ENCODE measurements at regions not wholly inside any gene's neighbourhood (a gene's known extent, or its start where the extent isn't known, plus 50 kb on each side); places are given as distances from the start of the nearest gene placed in this dataset.

DNA sequence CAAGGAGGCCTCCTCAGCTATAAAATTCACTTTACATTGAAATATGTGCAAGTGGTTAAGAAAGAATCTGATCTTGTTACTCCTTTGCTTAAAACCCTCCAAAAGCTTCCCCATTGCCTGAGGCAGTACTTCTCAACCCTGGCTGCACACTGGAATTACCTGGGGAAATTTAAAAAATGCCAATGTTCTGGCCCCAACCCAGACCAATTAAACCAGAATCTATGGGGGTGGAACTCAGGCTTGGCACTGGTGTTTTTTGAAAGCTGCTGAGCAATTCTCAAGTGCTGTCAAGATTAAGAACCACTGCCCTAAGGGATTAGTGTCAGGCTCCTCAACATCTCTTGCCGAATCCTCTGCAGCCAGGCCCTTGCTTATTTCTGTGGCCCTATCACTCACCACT is 269.6 kb downstream of the ELAVL2 start:
- Histone ChIP-seq H4K91ac (ENCODE audit: low read depth, low read length, poor library complexity) (no peak overlapping the region), H3K9ac (ENCODE audit: low read depth, low read length, poor library complexity) (no peak overlapping the region), H3K18ac (ENCODE audit: low read length) (no peak overlapping the region), H3K36me3 (replicated peaks in 1 of 2; ENCODE audit: control insufficient read depth in 2 of 2, insufficient read depth in 2 of 2, low read length in 2 of 2) (no peaks in the 10 kb centered on the region), H4K8ac (ENCODE audit: low read depth, low read length) (no peak overlapping the region), H3K14ac (ENCODE audit: low read length) (no peak overlapping the region), H2BK12ac (ENCODE audit: low read length) (no peak overlapping the region), H2AK5ac (ENCODE audit: low read depth, low read length) (no peak overlapping the region), H3K79me1 (ENCODE audit: low read depth, low read length) (no peaks in the 10 kb centered on the region), H3K23ac (ENCODE audit: low read depth, low read length, poor library complexity) (no peak overlapping the region), H3K27ac (replicated peaks; ENCODE audit: low read length) (no peak overlapping the region), H3K4me1 (ENCODE audit: control insufficient read depth in 2 of 2, insufficient read depth in 1 of 2, low read depth in 1 of 2, low read length in 2 of 2) (peaks cover 7 to 13% of the 10 kb centered on the region in 2 donors), H2BK5ac (ENCODE audit: low read length) (no peak overlapping the region), H3K4me3 (ENCODE audit: low read length in 2 of 2) (no peak overlapping the region), H3K4me2 (ENCODE audit: insufficient read depth, low read length, poor library complexity, severe bottlenecking) (no peak overlapping the region), H2BK120ac (ENCODE audit: low read depth, low read length) (no peak overlapping the region), H3K9me3 (replicated peaks in 1 of 2; ENCODE audit: control insufficient read depth in 2 of 2, insufficient read depth in 1 of 2, low read depth in 1 of 2, low read length in 2 of 2) (no peaks in the 10 kb centered on the region), H2AFZ (ENCODE audit: low read length) (peak overlapping the region; percentile 77), H3K27me3 (ENCODE audit: control insufficient read depth in 3 of 3, insufficient read depth in 3 of 3, low read depth in 1 of 3, low read length in 3 of 3) (peaks cover 0 to 3% (median 0%) of the 10 kb centered on the region in 3 experiments), H2BK15ac (ENCODE audit: low read length) (no peak overlapping the region), H3K4ac (ENCODE audit: low read length) (no peak overlapping the region)
- WGBS, 2 donors (ENCODE audit: extremely low coverage in 2 of 2, insufficient read length in 2 of 2, insufficient replicate concordance in 1 of 2), result no CpG with 5 or more reads among the region's 1 CpG
- DNase-seq (ENCODE audit: low spot score), result no peak

DNA sequence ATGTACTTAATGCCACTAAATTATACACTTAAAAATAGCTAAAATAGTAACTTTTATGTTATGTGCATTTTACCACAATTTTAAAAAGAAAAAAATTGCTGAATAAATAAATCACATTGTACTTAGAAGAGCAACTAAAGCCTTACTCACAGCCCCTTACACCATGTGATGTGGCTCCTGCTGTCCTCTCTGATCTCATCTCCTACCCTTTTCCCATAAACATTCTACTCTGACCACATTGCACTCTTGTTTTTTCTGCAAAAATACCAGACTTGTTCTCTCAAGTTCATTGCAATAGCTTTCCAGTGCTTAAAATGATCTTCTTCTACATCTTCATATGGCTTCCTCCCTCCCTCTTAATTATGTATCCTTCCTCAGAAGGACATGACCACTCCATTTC is 268.4 kb downstream of the ELAVL2 start:
- Histone ChIP-seq H3K4me2 (ENCODE audit: insufficient read depth, low read length, poor library complexity, severe bottlenecking) (no peak overlapping the region), H3K9ac (ENCODE audit: low read depth, low read length, poor library complexity) (no peak overlapping the region), H3K36me3 (replicated peaks in 1 of 2; ENCODE audit: control insufficient read depth in 2 of 2, insufficient read depth in 2 of 2, low read length in 2 of 2) (no peaks in the 10 kb centered on the region), H3K79me1 (ENCODE audit: low read depth, low read length) (no peaks in the 10 kb centered on the region), H2BK120ac (ENCODE audit: low read depth, low read length) (no peak overlapping the region), H2AK5ac (ENCODE audit: low read depth, low read length) (no peak overlapping the region), H2BK5ac (ENCODE audit: low read length) (no peak overlapping the region), H2BK12ac (ENCODE audit: low read length) (no peak overlapping the region), H3K18ac (ENCODE audit: low read length) (no peak overlapping the region), H2AFZ (ENCODE audit: low read length) (no peak overlapping the region), H4K91ac (ENCODE audit: low read depth, low read length, poor library complexity) (no peak overlapping the region), H3K27ac (replicated peaks; ENCODE audit: low read length) (no peak overlapping the region), H3K14ac (ENCODE audit: low read length) (no peak overlapping the region), H3K23ac (ENCODE audit: low read depth, low read length, poor library complexity) (no peak overlapping the region), H3K27me3 (ENCODE audit: control insufficient read depth in 3 of 3, insufficient read depth in 3 of 3, low read depth in 1 of 3, low read length in 3 of 3) (peaks cover 0 to 3% (median 0%) of the 10 kb centered on the region in 3 experiments), H3K4ac (ENCODE audit: low read length) (no peak overlapping the region), H3K9me3 (replicated peaks in 1 of 2; ENCODE audit: control insufficient read depth in 2 of 2, insufficient read depth in 1 of 2, low read depth in 1 of 2, low read length in 2 of 2) (no peaks in the 10 kb centered on the region), H4K8ac (ENCODE audit: low read depth, low read length) (no peak overlapping the region), H3K4me1 (ENCODE audit: control insufficient read depth in 2 of 2, insufficient read depth in 1 of 2, low read depth in 1 of 2, low read length in 2 of 2) (peaks cover 6 to 8% of the 10 kb centered on the region in 2 donors), H3K4me3 (ENCODE audit: low read length in 2 of 2) (no peak overlapping the region), H2BK15ac (ENCODE audit: low read length) (no peak overlapping the region)
- no peak for DNase-seq (ENCODE audit: low spot score)

DNA sequence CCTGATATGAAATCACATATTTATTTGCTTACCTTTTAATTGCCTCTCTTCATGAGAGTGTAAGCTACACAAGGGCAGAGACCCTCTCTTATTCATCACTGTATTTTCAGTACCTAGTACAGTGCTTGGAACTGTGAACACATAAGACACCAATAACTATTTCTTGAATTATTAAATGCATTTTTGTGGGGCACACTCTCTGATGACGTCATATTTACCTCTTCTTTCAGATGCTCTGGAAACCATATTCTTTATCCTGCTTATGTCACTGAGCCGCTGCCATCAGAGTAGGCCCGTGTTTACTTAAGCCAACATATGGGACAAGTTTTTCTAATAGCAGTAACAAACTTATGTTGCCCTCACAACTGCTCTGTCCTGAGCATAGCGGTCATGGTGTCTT is 266.5 kb downstream of the ELAVL2 start:
- no peak overlapping the region for H3K14ac ChIP-seq (ENCODE audit: low read length)
- WGBS, 2 donors (ENCODE audit: extremely low coverage in 2 of 2, insufficient read length in 2 of 2, insufficient replicate concordance in 1 of 2), result no CpG with 5 or more reads among the region's 4 CpGs
- no peaks in the 10 kb centered on the region for H3K79me1 ChIP-seq (ENCODE audit: low read depth, low read length)
- H2BK5ac ChIP-seq (ENCODE audit: low read length), result no peak overlapping the region
- no peak overlapping the region for H3K18ac ChIP-seq (ENCODE audit: low read length)
- H4K91ac ChIP-seq (ENCODE audit: low read depth, low read length, poor library complexity), result no peak overlapping the region
- no peak overlapping the region for H2AK5ac ChIP-seq (ENCODE audit: low read depth, low read length)
- H3K4me3 ChIP-seq (ENCODE audit: low read length in 2 of 2), result no peak overlapping the region
- H3K4ac ChIP-seq (ENCODE audit: low read length), result no peak overlapping the region
- H3K9ac ChIP-seq (ENCODE audit: low read depth, low read length, poor library complexity), result no peak overlapping the region
- H2AFZ ChIP-seq (ENCODE audit: low read length), result no peak overlapping the region
- no peak overlapping the region for H3K4me2 ChIP-seq (ENCODE audit: insufficient read depth, low read length, poor library complexity, severe bottlenecking)
- H3K9me3 ChIP-seq (replicated peaks in 1 of 2; ENCODE audit: control insufficient read depth in 2 of 2, insufficient read depth in 1 of 2, low read depth in 1 of 2, low read length in 2 of 2), result no peaks in the 10 kb centered on the region
- H3K27ac ChIP-seq (replicated peaks; ENCODE audit: low read length), result no peak overlapping the region
- H2BK12ac ChIP-seq (ENCODE audit: low read length), result no peak overlapping the region
- no peak overlapping the region for H4K8ac ChIP-seq (ENCODE audit: low read depth, low read length)
- H2BK120ac ChIP-seq (ENCODE audit: low read depth, low read length), result no peak overlapping the region
- no peak overlapping the region for H2BK15ac ChIP-seq (ENCODE audit: low read length)
- no peak overlapping the region for H3K23ac ChIP-seq (ENCODE audit: low read depth, low read length, poor library complexity)
- H3K4me1 ChIP-seq (ENCODE audit: control insufficient read depth in 2 of 2, insufficient read depth in 1 of 2, low read depth in 1 of 2, low read length in 2 of 2), result peaks cover 5 to 6% of the 10 kb centered on the region in 2 donors
- H3K36me3 ChIP-seq (replicated peaks in 1 of 2; ENCODE audit: control insufficient read depth in 2 of 2, insufficient read depth in 2 of 2, low read length in 2 of 2), result no peaks in the 10 kb centered on the region
- no peak for DNase-seq (ENCODE audit: low spot score)
- peaks cover 0 to 3% (median 0%) of the 10 kb centered on the region in 3 experiments for H3K27me3 ChIP-seq (ENCODE audit: control insufficient read depth in 3 of 3, insufficient read depth in 3 of 3, low read depth in 1 of 3, low read length in 3 of 3)

DNA sequence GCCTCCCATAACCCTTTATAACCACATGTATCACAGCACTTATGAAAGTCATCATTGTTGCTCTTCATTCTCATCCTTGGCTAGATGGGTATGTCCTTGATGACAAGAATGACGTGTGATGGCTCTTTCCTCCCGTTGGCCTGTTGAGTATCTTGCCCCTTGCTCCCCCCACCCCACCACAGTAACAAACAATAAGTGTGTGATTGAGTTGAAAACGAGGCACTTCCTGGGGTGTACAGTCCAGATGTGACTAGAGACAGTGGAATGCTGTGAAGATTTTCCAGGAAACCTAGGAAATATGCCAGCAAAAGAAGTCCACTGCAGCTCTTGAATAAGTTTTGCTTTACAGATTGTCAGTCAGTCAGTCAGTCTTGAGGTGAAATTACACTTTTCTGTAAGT is 262.5 kb downstream of the ELAVL2 start:
- Histone ChIP-seq H3K4ac (ENCODE audit: low read length) (no peak overlapping the region), H3K27ac (replicated peaks; ENCODE audit: low read length) (no peak overlapping the region), H2BK12ac (ENCODE audit: low read length) (no peak overlapping the region), H3K9ac (ENCODE audit: low read depth, low read length, poor library complexity) (no peak overlapping the region), H2BK15ac (ENCODE audit: low read length) (no peak overlapping the region), H3K36me3 (replicated peaks in 1 of 2; ENCODE audit: control insufficient read depth in 2 of 2, insufficient read depth in 2 of 2, low read length in 2 of 2) (no peaks in the 10 kb centered on the region), H4K8ac (ENCODE audit: low read depth, low read length) (no peak overlapping the region), H2BK5ac (ENCODE audit: low read length) (no peak overlapping the region), H3K14ac (ENCODE audit: low read length) (no peak overlapping the region), H3K4me3 (ENCODE audit: low read length in 2 of 2) (no peak overlapping the region), H3K79me1 (ENCODE audit: low read depth, low read length) (no peaks in the 10 kb centered on the region), H4K91ac (ENCODE audit: low read depth, low read length, poor library complexity) (no peak overlapping the region), H3K23ac (ENCODE audit: low read depth, low read length, poor library complexity) (no peak overlapping the region), H2AFZ (ENCODE audit: low read length) (peak overlapping the region; percentile 12), H3K27me3 (ENCODE audit: control insufficient read depth in 3 of 3, insufficient read depth in 3 of 3, low read depth in 1 of 3, low read length in 3 of 3) (no peaks in the 10 kb centered on the region), H3K4me2 (ENCODE audit: insufficient read depth, low read length, poor library complexity, severe bottlenecking) (no peak overlapping the region), H3K18ac (ENCODE audit: low read length) (no peak overlapping the region), H3K4me1 (ENCODE audit: control insufficient read depth in 2 of 2, insufficient read depth in 1 of 2, low read depth in 1 of 2, low read length in 2 of 2) (no peaks in the 10 kb centered on the region), H3K9me3 (replicated peaks in 1 of 2; ENCODE audit: control insufficient read depth in 2 of 2, insufficient read depth in 1 of 2, low read depth in 1 of 2, low read length in 2 of 2) (no peaks in the 10 kb centered on the region), H2AK5ac (ENCODE audit: low read depth, low read length) (no peak overlapping the region), H2BK120ac (ENCODE audit: low read depth, low read length) (no peak overlapping the region)
- DNase-seq (ENCODE audit: low spot score), result no peak
- no CpG with 5 or more reads among the region's 3 CpGs for WGBS, 2 donors (ENCODE audit: extremely low coverage in 2 of 2, insufficient read length in 2 of 2, insufficient replicate concordance in 1 of 2)
